ENCODE measurements at regions not wholly inside any gene's neighbourhood (a gene's known extent, or its start where the extent isn't known, plus 50 kb on each side); places are given as distances from the start of the nearest gene placed in this dataset.
"Not testable (repeated sequence)": the region's sequence is repeated elsewhere in the genome, so short reads cannot be mapped to it uniquely, and the experiment has no call there.

- DNase-seq (ENCODE audit: low read depth): no peak
- TF ChIP-seq, protein P1, sequence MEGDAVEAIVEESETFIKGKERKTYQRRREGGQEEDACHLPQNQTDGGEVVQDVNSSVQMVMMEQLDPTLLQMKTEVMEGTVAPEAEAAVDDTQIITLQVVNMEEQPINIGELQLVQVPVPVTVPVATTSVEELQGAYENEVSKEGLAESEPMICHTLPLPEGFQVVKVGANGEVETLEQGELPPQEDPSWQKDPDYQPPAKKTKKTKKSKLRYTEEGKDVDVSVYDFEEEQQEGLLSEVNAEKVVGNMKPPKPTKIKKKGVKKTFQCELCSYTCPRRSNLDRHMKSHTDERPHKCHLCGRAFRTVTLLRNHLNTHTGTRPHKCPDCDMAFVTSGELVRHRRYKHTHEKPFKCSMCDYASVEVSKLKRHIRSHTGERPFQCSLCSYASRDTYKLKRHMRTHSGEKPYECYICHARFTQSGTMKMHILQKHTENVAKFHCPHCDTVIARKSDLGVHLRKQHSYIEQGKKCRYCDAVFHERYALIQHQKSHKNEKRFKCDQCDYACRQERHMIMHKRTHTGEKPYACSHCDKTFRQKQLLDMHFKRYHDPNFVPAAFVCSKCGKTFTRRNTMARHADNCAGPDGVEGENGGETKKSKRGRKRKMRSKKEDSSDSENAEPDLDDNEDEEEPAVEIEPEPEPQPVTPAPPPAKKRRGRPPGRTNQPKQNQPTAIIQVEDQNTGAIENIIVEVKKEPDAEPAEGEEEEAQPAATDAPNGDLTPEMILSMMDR (conservative IDR thresholded peaks at IDR 0.05; ENCODE audit: low read depth, low read length): no peak
- H3K4me3 ChIP-seq (ENCODE audit: low read depth, low read length): no peak overlapping the region
These were observed 173.9 kb downstream of the PDGFRA start for GRCh38 chr4:54402880-54403480.

GRCh38 chr4:54403700-54404453 is 174.8 kb downstream of the PDGFRA start:
- DNase-seq (ENCODE audit: low read depth): no peak
- H3K4me3 ChIP-seq (ENCODE audit: low read depth, low read length): no peak overlapping the region
- TF ChIP-seq, protein P1 (conservative IDR thresholded peaks at IDR 0.05; ENCODE audit: low read depth, low read length): no peak

DNA sequence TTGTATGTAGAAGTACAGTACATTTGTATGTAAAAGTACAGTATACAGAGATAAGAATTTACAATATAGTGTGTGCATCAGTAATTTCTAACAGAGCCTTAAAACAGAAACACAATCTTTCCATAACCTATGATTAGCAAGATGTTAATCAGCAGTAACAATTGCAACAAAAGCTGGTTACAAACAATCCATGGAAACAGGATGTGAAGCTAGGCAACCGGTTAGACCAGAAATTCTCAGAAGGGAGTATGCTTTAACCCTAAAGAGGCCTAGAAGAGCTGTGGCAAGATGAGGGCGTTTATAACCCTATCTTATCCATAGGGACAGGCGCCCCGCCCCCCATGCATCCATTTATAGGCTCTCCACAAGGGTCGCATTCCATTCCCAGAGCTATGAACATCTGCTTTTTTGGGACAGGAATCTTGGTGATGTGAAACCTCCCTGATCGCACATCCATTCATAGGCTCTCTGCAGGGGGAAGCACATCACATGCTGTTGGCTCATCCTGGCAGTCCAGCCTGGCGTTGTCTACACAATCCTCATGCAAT is 180.3 kb downstream of the PDGFRA start:
- DNase-seq (ENCODE audit: low read depth); H3K4me3 ChIP-seq (ENCODE audit: low read depth, low read length): not testable (repeated sequence)

DNA sequence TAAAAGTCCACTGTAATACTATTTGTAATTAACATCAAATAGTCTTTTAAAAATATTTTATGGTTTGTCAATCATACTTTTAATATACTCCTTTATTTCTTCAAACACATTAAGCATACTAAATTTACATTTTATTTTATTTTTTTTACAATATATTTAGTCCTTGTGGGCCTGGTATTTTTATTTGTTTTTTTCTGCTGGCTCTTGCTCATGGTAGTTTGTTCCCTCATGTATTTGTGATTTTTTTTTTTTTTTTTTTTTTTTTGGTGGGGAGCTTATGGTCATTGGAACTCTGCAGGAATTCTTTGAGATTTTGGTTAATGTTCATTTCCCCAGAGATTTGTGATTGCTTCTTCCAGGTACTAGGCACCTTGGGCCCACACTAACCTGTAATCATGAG is 185.5 kb downstream of the PDGFRA start:
- no peak overlapping the region for H3K4me3 ChIP-seq (ENCODE audit: low read depth, low read length)
- TF ChIP-seq, protein P1 (conservative IDR thresholded peaks at IDR 0.05; ENCODE audit: low read depth, low read length): no peak
- no peak for DNase-seq (ENCODE audit: low read depth)

- TF ChIP-seq, protein P1 (conservative IDR thresholded peaks at IDR 0.05; ENCODE audit: low read depth, low read length): no peak
- DNase-seq (ENCODE audit: low read depth): no peak
These were observed 188.4 kb downstream of the PDGFRA start for GRCh38 chr4:54417476-54417875.

GRCh38 chr4:54418468-54418867 is 189.4 kb downstream of the PDGFRA start:
- TF ChIP-seq, protein P1 (conservative IDR thresholded peaks at IDR 0.05; ENCODE audit: low read depth, low read length): no peak
- H3K4me3 ChIP-seq (ENCODE audit: low read depth, low read length): no peak overlapping the region
- DNase-seq (ENCODE audit: low read depth): no peak

More at GRCh38 chr4:54417476-54417875, 188.4 kb downstream of the PDGFRA start:
- H3K4me3 ChIP-seq (ENCODE audit: low read depth, low read length): no peak overlapping the region

DNA sequence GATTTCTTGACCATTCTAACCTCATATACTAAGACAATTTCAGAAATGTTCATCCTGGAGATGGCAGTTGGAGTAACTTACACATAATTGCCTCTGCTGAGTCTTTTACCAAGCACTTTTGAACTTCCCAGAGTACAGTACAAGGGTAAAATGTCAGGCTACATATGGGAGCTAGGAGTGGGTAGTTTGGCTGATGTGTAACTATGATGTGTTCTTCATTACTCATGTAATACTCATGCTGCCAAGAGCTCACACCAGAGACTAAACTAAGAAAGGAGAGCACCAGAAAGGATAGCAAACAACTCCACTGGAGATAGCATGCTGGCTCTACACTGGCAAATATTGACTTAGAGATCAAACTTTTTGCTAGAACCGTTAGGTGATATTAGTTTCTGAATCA is 194.0 kb downstream of the PDGFRA start:
- H3K4me3 ChIP-seq (ENCODE audit: low read depth, low read length): no peak overlapping the region
- TF ChIP-seq, protein P1 (conservative IDR thresholded peaks at IDR 0.05; ENCODE audit: low read depth, low read length): no peak
- no peak for DNase-seq (ENCODE audit: low read depth)
